ENCODE measurements at regions not wholly inside any gene's neighbourhood (a gene's known extent, or its start where the extent isn't known, plus 50 kb on each side); places are given as distances from the start of the nearest gene placed in this dataset.

- TF ChIP-seq CTCF (conservative IDR thresholded peaks at IDR 0.05; ENCODE audit: low read depth, low read length) (no peak), EZH2phosphoT487 (IDR thresholded peaks at IDR 0.05; ENCODE audit: borderline replicate concordance, low read length) (no peak), EZH2 (IDR thresholded peaks at IDR 0.05; ENCODE audit: low read length, unreplicated experiment) (no peak)
These were observed 674.3 kb downstream of the ACTL7B start for GRCh38 chr9:108181441-108181840.
